CD4-positive, alpha-beta T cell treated with Interleukin-6 for 4 hours (primary cell): ENCODE measurements at regions not wholly inside any gene's neighbourhood (a gene's known extent, or its start where the extent isn't known, plus 50 kb on each side); places are given as distances from the start of the nearest gene placed in this dataset.
"Not testable (repeated sequence)": the region's sequence is repeated elsewhere in the genome, so short reads cannot be mapped to it uniquely, and the experiment has no call there.

ENCODE experiments used
- DNase-seq: peaks from one replicate; pipeline ENCODE4 v3.0.0-alpha.2; 2020; ENCODE audit warnings: mixed read lengths

GRCh38 chr7:113705439-113705838, 213.4 kb downstream of the PPP1R3A start:
- no peak for DNase-seq

GRCh38 chr7:113698556-113699220, 220.1 kb downstream of the PPP1R3A start:
- no peak for DNase-seq

GRCh38 chr7:113694149-113694548, 224.7 kb downstream of the PPP1R3A start:
- no peak for DNase-seq

- DNase-seq = no peak
Measured at GRCh38 chr7:113684165-113684564, 234.6 kb downstream of the PPP1R3A start.

GRCh38 chr7:113677811-113678210, 241.0 kb downstream of the PPP1R3A start:
- no peak for DNase-seq

- DNase-seq = no peak
Measured at GRCh38 chr7:113664867-113665266, 253.9 kb downstream of the PPP1R3A start.

GRCh38 chr7:113659416-113659815, 259.4 kb downstream of the PPP1R3A start:
- no peak for DNase-seq

GRCh38 chr7:113657603-113658002, 261.2 kb downstream of the PPP1R3A start:
- DNase-seq = no peak

- no peak for DNase-seq
Measured at GRCh38 chr7:113652501-113652900, 266.3 kb downstream of the PPP1R3A start.

- no peak for DNase-seq
Measured at GRCh38 chr7:113649556-113649955, 269.3 kb downstream of the PPP1R3A start.

GRCh38 chr7:113639221-113639620, 279.6 kb downstream of the PPP1R3A start:
- no peak for DNase-seq

- DNase-seq = no peak
Measured at GRCh38 chr7:113636727-113637421, 281.9 kb downstream of the PPP1R3A start.

GRCh38 chr7:113635492-113635891, 283.3 kb downstream of the PPP1R3A start:
- DNase-seq = no peak

GRCh38 chr7:113633073-113633472, 285.7 kb downstream of the PPP1R3A start:
- no peak for DNase-seq

- no peak for DNase-seq
Measured at GRCh38 chr7:113628948-113629847, 289.6 kb downstream of the PPP1R3A start.

- DNase-seq = no peak
Measured at GRCh38 chr7:113625494-113626102, 293.2 kb downstream of the PPP1R3A start.

- no peak for DNase-seq
Measured at GRCh38 chr7:113622796-113623195, 296.0 kb downstream of the PPP1R3A start.

GRCh38 chr7:113610572-113610971, 308.2 kb downstream of the PPP1R3A start:
- no peak for DNase-seq

GRCh38 chr7:113608782-113609181, 310.0 kb downstream of the PPP1R3A start:
- DNase-seq = no peak

GRCh38 chr7:113606325-113606724, 312.5 kb downstream of the PPP1R3A start:
- no peak for DNase-seq

GRCh38 chr7:113600428-113600827, 318.4 kb downstream of the PPP1R3A start:
- not testable (repeated sequence) for DNase-seq

GRCh38 chr7:113593455-113593854, 325.4 kb downstream of the PPP1R3A start:
- DNase-seq = not testable (repeated sequence)

GRCh38 chr7:113592924-113593323, 325.9 kb downstream of the PPP1R3A start:
- not testable (repeated sequence) for DNase-seq
